Fibroblast of upper back skin (primary cell): ENCODE measurements at regions not wholly inside any gene's neighbourhood (a gene's known extent, or its start where the extent isn't known, plus 50 kb on each side); places are given as distances from the start of the nearest gene placed in this dataset.
"Not testable (repeated sequence)": the region's sequence is repeated elsewhere in the genome, so short reads cannot be mapped to it uniquely, and the experiment has no call there.

Experiments
- DNase-seq: peaks from one replicate; pipeline ENCODE4 v3.0.0-alpha.2; 2013

DNA sequence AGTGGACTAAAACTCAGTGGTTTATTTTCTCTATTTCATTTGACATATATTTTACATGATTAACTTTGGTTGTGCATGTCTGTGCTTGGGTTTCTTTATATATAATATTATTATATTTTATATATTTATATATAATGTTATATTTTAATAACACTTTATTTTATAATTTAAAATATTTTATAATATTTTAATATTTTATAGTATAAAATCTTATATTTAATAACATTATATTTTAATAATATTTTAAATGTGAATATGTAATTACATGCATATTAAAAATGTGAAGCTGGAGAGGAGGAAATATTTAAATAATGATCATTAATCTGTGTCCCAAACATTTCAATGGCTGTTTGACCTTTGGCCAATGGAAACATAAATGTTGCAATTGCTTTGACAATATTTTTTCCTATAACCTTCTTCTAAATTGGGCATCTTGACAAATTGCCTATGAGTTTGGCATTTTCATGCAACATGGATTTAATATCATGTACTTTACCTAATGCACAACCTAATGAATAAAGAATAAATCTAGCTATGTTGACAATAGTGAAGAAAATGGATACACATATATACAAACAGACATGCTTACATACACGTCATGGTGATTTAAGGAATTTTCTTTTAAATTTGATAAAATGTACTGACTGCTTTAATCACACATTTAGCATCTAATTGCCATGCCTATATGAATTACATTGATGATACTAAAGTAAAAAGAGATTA is 607.1 kb downstream of the SLITRK6 start:
- DNase-seq, result no peak

- no peak for DNase-seq
These were observed 612.7 kb downstream of the SLITRK6 start for GRCh38 chr13:85186356-85187045.

- DNase-seq, result no peak
These were observed 624.9 kb downstream of the SLITRK6 start for GRCh38 chr13:85174291-85174690.

DNA sequence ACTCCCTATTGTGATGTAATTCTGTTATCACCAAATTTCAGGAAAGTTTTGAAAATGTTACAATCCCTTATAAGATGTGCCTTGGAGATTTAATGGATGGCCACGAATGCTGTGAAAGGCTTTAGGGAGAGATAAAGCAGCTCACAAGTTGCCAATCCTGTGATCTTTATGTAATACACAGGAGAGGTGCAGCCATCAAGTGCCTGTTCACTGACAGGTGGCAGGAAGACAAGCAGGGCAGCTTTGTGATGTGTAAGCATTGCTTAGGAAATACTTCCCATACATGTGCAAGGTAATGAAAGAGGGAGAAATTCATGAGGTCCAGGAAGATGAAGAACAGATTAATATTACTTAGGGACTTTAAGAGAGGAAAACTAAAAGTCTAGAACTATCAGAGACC is 628.8 kb downstream of the SLITRK6 start:
- DNase-seq, result no peak

DNA sequence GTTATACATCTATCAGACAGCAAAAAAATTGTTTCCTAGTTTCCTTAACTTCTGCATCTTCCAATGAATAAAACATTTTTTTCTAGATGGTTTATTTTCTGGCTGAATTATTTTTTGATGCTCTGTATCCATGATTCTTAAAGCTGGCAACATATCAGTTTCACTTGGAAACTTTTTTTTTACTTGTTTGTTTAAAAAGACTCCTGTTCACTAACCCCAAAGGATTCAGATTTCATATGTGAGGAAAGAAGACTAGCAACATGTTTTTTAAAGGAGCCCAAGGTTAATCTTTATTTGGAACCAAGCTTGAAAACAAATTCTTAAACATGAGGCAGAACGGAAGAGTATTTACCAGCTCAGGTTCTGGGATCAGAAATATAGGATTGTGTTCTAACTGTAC is 632.3 kb downstream of the SLITRK6 start:
- DNase-seq, result no peak

GRCh38 chr13:85163063-85163462 is 636.2 kb downstream of the SLITRK6 start:
- no peak for DNase-seq

- peak; percentile 3 for DNase-seq
These were observed 651.2 kb downstream of the SLITRK6 start for GRCh38 chr13:85148009-85148408.

GRCh38 chr13:85142351-85142927 is 656.8 kb downstream of the SLITRK6 start:
- no peak for DNase-seq

DNA sequence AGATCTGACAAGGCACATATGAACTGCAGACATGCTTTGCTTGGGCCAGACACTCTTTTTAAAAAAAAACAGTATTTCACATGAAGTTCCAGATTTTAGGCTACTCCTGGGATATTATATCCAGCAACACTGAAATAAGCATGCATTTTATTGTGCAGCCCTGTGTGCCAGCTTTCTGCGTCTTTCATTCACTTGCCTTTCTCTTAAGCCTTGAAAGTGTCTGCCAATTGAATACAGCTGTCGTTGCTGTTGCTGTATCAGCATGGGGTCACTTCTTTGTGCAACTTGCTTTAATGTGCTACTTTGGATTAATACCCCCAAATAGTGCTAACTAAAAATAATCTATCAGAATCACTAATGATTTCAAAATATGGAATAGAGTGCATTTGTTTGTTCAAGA is 657.8 kb downstream of the SLITRK6 start:
- DNase-seq, result no peak

GRCh38 chr13:85140192-85140591 is 659.0 kb downstream of the SLITRK6 start:
- DNase-seq, result peak; percentile 11

- no peak for DNase-seq
These were observed 661.7 kb downstream of the SLITRK6 start for GRCh38 chr13:85137516-85137915.

DNA sequence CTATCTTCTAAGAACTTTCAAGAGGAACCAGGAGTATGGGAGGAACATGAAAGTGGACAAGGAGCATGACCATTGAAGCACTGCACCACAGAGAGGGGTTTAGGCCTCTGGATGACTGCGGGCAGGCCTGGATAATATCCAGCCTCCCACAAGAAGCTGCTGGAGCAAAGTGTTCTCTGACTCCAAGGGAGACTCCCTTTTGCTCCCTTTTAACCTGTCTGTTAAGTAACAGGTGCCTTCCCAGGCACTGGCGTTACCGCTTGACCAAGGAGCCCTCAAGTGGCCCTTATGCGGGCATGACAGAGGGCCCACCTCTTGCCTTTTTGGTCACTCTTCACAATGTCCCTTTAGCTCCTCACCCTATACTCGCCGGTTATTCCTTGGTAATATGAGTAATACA is 666.2 kb downstream of the SLITRK6 start:
- no peak for DNase-seq

DNA sequence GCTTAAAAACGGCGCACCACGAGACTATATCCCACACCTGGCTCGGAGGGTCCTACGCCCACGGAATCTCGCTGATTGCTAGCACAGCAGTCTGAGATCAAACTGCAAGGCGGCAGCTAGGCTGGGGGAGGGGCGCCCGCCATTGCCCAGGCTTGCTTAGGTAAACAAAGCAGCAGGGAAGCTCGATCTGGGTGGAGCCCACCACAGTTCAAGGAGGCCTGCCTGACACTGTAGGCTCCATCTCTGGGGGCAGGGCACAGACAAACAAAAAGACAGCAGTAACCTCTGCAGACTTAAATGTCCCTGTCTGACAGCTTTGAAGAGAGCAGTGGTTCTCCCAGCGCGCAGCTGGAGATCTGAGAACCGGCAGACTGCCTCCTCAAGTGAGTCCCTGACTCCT is 675.7 kb downstream of the SLITRK6 start:
- DNase-seq, result not testable (repeated sequence)

- DNase-seq, result no peak
These were observed 690.9 kb downstream of the SLITRK6 start for GRCh38 chr13:85108356-85108755.

DNA sequence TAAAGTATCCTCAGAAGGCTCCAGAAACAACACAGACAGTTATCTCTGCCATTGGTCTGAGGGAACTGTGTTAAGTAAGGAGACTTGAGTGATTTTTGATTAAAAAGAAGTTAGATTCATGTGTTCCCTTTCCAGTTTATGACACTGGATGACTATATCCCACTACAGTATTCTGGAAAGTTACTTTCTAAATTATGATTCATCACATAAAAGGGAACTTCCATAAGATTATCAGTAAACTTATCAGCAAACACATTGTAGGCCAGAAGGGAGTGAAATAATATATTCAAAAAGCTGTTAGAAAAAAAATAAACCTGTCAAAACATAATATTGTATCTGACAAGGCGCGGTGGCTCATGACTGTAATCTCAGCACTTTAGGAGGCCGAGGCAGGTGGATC is 700.0 kb downstream of the SLITRK6 start:
- no peak for DNase-seq

DNA sequence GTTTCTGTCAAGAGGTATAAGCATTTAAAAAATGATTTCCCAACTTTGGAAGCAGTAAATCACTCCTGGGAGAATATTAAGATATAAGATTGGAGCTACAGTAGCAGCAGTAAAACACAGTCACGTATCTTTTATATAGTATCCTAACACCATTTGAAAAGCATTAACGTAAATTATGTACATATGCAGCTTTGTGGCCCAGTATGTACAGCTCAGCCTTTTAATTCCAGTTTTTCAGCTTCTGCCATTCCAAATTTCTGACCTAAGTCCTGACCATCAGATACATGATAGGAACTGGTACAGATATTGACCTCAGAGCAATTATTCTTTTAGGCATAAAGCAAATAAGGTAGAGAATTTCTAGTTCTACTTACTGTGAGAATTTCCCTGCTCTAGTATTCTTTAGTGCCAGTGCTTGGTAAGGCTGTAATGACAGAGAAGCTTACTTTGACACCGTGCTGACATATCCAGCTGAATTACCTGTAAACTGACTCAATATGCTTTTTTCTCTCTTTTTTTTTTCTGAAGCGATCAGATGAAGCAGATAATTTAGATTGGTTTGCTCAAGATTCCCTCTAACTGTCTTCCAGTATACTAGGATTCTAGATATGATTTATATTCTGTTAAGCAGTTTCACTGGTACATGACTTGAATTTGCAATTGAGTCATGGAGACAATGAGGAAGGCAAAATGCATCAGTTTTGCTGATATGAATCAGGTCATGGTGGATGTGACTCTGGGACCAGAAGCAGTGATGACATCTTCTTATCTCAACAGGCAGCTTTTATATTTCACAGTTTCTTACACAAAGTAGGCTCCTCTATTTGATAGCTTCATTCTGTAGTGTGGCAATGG is 703.6 kb downstream of the SLITRK6 start:
- no peak for DNase-seq

- peak; percentile 12 for DNase-seq
These were observed 705.4 kb downstream of the SLITRK6 start for GRCh38 chr13:85093808-85094207.

DNA sequence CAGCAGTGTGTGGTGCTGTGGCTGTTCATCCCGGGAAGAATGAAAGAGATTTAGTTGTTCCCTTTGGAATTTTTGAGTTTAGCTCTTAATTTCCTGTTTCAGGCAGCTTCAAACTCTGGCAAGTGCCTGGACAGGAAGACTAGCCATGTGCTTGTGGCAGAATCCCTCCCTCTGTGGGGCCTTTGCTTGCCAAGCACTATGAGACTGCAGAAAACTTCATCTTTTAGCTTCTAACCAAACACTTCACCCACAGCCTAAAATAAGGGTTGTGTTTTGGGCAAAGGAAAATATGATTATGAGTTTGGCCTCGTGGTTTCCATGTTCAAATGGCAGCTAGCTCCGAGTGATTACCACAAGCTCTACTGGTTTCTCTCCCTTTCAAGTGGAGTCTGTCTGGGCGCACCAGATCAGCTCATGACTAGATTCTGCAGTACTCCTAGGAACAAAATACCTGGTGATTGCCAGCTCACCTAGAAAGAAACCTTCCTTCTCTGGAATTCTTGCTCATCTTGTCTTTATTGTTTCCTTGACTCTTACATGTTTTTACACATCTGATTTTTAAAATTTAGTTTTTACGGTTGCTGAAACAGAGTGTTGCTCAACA is 707.5 kb downstream of the SLITRK6 start:
- no peak for DNase-seq

- no peak for DNase-seq
These were observed 710.0 kb downstream of the SLITRK6 start for GRCh38 chr13:85089186-85089585.

- no peak for DNase-seq
These were observed 718.5 kb downstream of the SLITRK6 start for GRCh38 chr13:85080691-85081090.

DNA sequence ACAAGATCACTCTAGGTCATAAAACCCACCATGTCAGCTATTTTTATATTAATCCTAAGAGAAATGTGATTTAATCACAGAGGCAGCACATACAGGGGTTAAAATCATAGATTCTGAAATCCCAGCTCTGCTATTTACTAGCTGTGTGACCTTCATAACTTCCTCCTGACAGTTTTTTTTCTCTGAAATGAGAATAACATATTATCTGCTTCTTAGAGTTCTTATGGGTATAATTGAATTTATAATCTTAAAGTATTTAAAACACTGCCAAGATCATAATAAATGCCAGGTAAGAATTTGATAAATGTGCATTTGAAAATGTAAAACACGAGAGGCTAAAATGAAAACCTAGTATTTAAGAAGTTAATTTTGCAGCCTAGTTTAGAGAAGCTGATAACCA is 722.9 kb downstream of the SLITRK6 start:
- DNase-seq, result no peak

DNA sequence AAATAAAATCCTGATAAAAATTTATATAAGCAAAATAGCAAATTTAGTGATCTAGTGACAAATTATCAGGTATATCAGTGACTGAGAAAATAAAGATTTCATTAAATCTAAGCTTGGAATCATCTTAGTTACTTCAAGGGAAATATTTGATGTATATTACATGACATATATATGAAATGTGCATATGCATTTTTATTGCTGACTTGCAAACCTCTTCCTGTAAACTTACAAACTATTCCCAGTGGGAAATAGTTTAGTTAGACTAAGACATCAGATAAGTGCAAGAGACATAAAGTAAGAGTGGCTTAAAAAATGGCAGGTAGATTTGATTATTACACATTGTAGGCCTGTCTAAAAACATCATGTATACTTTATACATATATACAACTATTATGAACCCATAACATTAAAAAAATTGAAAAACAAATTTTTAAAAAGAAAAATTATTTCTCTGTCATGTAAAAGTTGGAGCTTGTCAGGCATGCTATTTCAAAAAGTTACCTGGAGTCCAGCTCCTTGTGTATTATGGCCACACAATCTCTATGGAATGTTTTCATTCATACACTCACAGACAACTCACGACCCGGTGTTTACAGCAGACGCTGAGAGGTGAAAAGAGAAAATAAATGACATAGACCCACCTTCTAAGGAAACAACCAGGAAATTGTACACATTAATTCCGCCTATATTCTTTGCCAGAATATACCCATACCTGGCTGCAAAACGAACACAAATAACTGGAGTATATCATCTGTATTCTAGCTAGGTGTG is 724.5 kb downstream of the SLITRK6 start:
- DNase-seq, result no peak
